ENCODE measurements at regions not wholly inside any gene's neighbourhood (a gene's known extent, or its start where the extent isn't known, plus 50 kb on each side); places are given as distances from the start of the nearest gene placed in this dataset.
"Not testable (repeated sequence)": the region's sequence is repeated elsewhere in the genome, so short reads cannot be mapped to it uniquely, and the experiment has no call there.

DNA sequence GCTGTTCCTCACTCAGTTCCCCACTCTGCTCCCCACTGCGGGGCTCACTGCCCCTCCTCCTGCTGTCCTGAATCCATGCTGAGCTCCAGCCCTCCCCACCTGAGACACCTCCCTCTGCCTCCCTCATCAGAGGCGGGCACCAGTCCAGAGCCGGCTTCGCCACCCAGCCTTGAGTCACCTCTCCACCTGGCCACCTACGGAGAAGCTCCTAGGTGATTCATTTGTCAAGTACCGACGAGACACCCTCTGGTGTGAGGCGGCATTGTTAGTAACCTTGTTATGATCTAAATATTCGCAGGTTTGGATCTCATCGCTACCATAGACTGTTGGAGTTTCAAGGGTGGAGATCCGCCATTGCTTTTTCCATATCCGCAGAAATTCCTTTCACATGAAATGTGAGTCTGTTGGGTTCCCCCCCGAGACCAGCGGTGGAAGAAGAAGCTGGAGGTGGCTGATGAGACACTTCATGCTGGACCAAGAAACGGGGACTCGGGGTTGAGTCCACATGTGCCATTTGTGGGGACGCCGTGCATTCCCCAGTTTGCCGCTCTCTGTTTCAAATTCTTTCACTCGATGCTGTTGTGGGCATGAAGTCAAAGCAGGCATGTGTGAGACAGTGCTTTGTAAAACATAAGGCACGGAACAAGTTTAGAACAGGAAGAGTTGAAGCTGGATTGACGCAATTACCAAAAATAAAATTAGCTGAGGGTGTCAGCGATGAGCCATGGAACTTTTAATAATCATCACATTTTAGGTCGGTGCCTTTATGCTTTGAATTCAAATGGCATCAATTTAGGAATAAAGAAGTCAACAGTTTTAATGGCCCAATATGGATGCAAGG is 259.8 kb upstream of the HDAC4 start:
- DNase-seq = no peak

DNA sequence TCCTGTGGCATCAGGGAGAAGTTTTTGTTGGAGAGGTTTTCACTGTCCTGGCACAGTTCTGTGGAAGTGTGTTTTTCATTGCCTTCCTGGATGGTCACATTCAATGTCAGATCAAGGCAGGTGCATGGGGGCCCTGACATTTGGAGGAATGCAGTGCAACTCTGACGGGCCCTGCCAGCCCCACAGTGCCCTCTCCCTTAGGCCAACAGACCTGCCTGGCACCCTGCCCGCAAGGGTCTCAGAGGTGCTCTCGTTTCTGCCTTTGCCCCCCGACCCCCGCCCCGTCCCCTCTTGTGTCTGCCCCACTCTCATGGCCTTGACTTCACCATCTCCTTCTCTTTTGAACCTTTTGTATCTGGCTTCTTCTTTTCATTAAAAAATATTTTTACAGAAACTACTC is 257.2 kb upstream of the HDAC4 start:
- no peak for DNase-seq

DNA sequence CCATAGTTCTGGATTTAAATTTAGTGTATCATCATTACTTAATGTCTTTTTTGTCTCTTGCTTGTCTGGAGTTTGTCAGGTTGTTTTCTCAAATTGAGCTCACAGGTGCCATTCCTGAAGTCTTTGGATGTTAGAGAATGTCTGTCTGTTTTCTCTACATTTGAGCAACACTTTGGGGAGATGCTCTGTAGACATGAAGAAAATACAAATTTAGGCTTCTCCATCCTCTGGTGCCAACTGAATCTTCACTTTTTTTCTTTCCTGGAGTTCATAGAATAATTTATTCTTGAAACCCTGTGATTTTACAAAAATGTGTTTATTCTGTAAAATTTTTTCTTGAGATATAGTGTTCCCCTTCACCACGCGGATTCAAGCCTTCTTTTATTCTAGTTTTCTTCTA is 256.4 kb upstream of the HDAC4 start:
- DNase-seq = no peak

GRCh38 chr2:239654266-239654665 is 253.4 kb upstream of the HDAC4 start:
- DNase-seq = no peak

DNA sequence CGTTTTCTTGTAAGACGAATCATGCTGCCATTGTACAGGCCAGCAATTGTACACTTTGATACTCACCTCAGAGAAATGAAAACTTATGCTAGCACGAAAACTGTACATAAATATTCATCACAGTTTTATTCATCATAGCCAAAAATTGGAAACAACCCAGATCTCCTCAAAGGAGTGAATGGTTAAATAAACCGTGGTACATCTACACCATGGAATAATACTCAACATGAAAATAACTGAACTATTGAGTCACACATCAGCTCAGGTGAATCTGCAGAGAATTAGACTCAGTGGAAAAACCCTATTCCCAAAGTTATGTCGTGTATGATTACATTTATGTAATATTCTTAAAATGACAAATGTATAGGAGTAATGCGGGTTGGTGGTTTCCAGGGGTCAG is 251.0 kb upstream of the HDAC4 start:
- DNase-seq = no peak

DNA sequence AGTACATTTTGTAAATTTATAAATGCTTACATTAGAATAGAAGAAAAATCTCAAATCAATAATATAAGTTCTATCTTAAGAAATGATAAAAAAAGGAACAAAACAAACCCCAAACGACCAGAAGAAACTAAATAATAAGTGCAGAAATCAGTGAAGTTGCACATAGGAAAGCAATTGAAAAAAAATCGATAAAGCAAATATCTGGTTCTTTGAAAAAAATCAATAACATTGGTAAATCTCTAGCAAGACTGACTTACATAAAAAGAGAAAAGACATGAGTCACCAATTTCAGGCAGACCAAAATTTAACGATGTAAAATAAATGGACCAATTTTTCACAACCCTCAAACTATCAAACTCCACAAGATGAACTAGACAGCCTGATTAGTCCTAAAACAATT is 249.9 kb upstream of the HDAC4 start:
- no peak for DNase-seq

GRCh38 chr2:239649309-239649708 is 248.5 kb upstream of the HDAC4 start:
- no peak for DNase-seq

DNA sequence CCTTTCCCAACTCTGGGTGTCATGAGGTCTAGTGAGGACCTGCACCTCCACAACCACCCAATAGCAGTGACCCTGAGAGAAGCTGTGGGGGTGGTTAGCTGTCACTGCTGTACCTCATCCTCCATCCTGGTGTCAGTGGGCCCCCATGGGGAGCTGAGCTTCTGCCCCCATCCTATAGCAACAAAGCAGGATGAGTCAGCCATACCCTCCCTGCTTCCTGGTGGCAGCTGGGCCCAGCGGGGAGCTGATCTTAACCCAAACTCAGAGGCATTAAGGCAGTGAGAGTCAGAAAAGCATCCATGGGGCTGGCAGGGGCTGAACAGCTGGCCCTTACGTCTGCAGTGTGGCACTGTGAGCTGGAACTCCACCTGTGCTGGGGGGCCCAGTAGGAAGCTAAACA is 247.8 kb upstream of the HDAC4 start:
- no peak for DNase-seq

DNA sequence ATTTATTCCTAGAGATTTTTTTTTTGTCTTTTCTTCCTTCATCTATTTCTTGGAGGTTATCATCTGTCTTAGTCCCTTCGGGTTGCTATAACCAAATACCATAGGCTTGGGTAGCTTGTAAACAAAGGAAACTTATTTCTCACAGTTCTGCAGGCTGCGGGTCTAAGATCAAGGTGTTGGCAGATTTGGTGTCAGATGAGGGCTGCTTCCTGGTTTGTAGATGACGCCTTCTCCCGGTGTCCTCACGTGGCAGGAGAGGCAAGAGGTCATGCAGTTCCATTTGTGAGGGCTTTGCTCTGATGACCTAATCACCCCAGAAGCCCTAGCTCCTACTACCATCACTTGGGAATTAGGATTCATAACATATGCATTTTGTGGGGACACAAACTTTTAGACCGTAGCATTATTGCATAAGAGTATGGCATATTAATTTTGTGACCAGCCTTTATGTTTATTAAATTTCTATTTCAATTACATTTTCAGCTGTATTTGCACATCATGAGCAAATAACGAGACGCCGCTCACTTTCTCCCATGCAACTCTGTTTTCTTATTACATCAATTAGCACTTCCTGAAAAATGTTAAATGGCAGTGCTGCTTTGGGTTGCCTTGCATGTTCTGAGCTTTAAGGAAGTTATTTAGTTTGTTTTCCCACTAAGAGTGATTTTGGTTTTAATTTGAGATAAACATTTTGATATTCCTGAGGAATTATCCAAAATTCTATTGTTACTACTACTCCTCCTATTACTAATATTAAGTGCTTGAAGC is 246.4 kb upstream of the HDAC4 start:
- no peak for DNase-seq

- DNase-seq = no peak
These were observed 245.4 kb upstream of the HDAC4 start for GRCh38 chr2:239646184-239646583.

DNA sequence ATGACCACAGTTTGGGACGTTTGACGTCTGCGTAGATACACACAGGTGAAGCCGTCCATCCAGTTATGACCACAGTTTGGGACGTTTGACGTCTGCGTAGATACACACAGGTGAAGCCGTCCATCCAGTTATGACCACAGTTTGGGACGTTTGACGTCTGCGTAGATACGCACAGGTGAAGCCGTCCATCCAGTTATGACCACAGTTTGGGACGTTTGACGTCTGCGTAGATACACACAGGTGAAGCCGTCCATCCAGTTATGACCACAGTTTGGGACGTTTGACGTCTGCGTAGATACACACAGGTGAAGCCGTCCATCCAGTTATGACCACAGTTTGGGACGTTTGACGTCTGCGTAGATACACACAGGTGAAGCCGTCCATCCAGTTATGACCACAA is 243.8 kb upstream of the HDAC4 start:
- not testable (repeated sequence) for DNase-seq

DNA sequence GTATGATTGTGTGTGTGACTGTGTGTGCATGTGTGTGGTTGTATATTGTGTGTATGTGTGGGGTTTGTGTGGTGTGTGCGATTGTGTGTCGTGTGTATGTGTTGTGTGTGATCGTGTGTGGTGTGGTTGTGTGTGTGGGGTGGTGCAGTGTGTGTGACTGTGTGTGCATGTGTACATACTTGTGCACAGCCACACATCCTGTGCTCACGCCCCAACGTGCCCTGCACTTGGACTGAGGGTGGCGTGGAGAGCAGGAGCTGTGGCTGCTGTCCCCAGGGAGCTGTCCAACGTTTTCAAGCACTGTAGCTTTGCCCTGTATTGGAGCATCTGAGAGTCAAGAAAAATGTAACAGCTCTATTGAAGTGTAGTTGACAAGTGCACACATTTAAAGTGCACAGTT is 243.2 kb upstream of the HDAC4 start:
- DNase-seq = peak in 1 of 2 donors; percentile 3

GRCh38 chr2:239642406-239643004 is 241.7 kb upstream of the HDAC4 start:
- no peak for DNase-seq

DNA sequence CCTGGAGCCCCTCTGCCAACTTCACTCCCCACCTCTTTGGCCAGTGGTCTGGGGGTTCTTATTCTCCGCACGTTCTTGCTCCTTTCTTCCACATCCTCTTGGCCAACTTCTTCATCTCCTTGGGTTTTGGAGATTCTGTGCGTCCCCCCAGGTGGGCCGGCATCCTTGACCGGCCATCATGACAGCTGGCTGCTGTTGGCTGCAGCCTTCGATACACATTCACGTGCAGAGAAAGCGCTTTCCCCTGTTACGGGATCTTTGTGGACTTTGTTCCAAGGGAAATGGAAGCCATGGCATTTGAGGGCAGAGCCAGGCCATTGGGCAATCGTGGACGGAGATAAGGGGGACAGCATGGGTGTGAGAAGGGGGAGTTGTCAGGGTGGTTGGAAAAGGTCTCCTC is 241.1 kb upstream of the HDAC4 start:
- not testable (repeated sequence) for DNase-seq

DNA sequence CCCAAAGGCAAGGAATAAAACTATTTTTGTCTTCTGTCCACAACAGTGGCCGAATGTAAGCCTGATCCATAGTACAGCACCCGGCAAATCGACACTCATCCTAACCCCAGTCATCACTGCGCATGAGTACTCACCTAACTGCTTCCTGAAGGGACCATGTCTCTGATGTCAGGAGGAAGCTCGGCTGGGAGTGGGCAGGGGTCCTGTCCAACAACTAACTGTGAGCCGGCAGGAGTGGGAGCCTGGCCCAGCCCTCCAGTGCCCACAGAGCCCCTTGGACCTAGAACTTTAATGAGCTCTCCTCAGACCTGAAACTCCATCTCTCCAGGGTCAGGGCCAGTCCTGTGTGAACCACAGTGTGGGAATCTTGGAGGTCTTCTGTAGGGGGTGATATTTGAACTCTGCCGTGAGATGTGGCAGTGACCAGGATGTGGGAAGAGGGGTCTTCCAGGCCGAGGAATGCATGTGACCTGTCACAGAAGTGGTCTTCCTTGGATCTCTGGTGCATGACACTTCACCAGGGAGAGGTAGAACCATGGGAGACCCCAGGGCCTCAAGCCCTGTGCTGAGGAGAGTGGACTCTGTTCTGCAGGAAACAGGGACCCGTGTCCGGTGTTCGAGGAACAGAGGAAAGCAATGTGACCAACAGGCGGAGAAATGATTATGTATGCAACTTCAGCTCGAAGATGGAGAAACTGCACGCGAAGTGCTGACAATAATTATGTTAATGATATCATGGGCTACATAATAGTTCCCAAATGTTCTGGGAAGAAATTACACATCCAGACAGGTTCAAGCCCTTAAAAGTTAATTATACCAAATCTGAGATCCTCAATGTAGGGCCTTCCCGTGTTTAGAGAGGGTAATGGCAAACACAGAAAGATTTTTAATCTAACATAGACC is 240.1 kb upstream of the HDAC4 start:
- no peak for DNase-seq

- no peak for DNase-seq
These were observed 239.4 kb upstream of the HDAC4 start for GRCh38 chr2:239640210-239640609.

DNA sequence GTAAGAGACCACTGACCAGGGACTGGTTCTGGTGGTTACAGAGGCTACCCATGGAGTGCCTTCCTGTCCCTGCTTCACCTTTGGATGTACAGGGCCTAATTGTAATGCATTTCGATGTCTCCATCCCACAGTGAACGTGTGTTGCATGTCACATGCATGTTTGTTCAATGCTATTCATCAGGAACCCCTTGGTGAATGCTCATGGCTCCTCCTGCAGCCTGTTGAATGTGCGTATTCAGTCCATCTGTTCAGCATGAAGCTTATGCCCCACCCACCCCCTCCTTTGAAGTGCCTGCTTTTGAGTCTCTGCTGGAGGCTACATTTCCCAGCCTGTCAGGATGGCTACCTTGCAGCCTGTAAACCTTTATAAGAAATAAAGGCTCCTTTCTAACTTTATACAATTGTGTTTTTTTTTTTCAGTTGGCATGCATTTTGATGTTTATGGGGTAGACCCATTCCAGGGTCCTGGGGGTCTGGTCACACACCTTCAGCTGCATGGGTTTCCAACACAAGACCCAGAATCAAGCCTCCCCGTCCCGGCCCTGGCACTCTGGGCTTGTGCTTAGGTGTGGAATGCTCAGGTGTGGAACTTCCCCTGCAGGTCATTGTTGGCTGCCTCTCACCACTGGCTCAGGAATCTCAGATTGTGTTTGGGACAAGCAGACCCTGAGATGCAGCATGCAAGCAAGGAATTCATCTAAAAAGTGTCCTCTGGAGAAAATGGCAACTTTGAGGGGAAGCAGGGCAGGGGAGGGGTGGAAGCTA is 238.8 kb upstream of the HDAC4 start:
- no peak for DNase-seq

GRCh38 chr2:239638376-239638775 is 237.6 kb upstream of the HDAC4 start:
- no peak for DNase-seq

- no peak for DNase-seq
These were observed 236.0 kb upstream of the HDAC4 start for GRCh38 chr2:239636808-239637207.

- no peak for DNase-seq
These were observed 233.9 kb upstream of the HDAC4 start for GRCh38 chr2:239634769-239635168.

All from right lung (tissue), 2 donors.